A673 (cell line): ENCODE measurements at regions not wholly inside any gene's neighbourhood (a gene's known extent, or its start where the extent isn't known, plus 50 kb on each side); places are given as distances from the start of the nearest gene placed in this dataset.

ENCODE experiments used
- BruUV-seq: library from RNA; stranded (reverse); fragments of 400-500 nt; replicated peaks from 2 replicates; lab custom pipeline; 2021; lab: Mats Ljungman, UMichigan
- CTCF ChIA-PET: fragments of 300-600 bp; sonication (Branson Sonifier 250); formaldehyde crosslinking; loops from one replicate; lab custom pipeline; 2022; ENCODE audit warnings: antibody characterized with exemption; lab: Charles Lee
- POLR2A ChIA-PET: fragments of 300-600 bp; sonication (Branson Sonifier 250); formaldehyde crosslinking; loops from one replicate; lab custom pipeline; 2022; ENCODE audit warnings: antibody characterized with exemption; ENCODE audit not compliant: low non-redundant PET; lab: Charles Lee
- DNase-seq: peaks from one replicate; pipeline ENCODE4 v3.0.0-alpha.2; 2015; ENCODE audit warnings: low spot score
- H3K27ac ChIP-seq: fragments of 200-600 bp; sonication (generic); 2 replicates; pipeline ENCODE4 v1.5.1; 2016; ENCODE audit warnings: mixed run types, low read depth, mild to moderate bottlenecking, mixed read lengths, antibody characterized with exemption, low read length; ENCODE audit not compliant: poor library complexity, severe bottlenecking
- H3K27me3 ChIP-seq: fragments of 200-600 bp; sonication (generic); replicated peaks from 2 replicates; pipeline ENCODE4 v1.6.1; 2017; ENCODE audit warnings: mixed run types, low read depth, mild to moderate bottlenecking, mixed read lengths, antibody characterized with exemption, low read length; ENCODE audit not compliant: insufficient read depth, poor library complexity
- H3K36me3 ChIP-seq: fragments of 200-600 bp; sonication (generic); 2 replicates; pipeline ENCODE4 v1.6.1; 2016; ENCODE audit warnings: mixed run types, mild to moderate bottlenecking, mixed read lengths, antibody characterized with exemption, low read length; ENCODE audit not compliant: insufficient read depth, poor library complexity, severe bottlenecking
- H3K4me1 ChIP-seq: fragments of 200-600 bp; sonication (generic); 2 replicates; pipeline ENCODE4 v1.6.1; 2017; ENCODE audit warnings: mixed run types, mild to moderate bottlenecking, mixed read lengths, antibody characterized with exemption, low read length; ENCODE audit not compliant: insufficient read depth, poor library complexity, severe bottlenecking
- H3K4me3 ChIP-seq: fragments of 200-600 bp; sonication (generic); 2 replicates; pipeline ENCODE4 v1.5.1; 2016; ENCODE audit warnings: low read depth, mixed run types, mild to moderate bottlenecking, mixed read lengths, low read length; ENCODE audit not compliant: poor library complexity, severe bottlenecking
- H3K9me3 ChIP-seq: fragments of 200-600 bp; sonication (generic); 2 replicates; pipeline ENCODE4 v1.6.1; 2016; ENCODE audit warnings: mixed run types, low read depth, mild to moderate bottlenecking, mixed read lengths, antibody characterized with exemption, low read length; ENCODE audit not compliant: poor library complexity, severe bottlenecking
- CTCF ChIP-seq: fragments of 300-800, 200-600 bp; sonication (generic); conservative IDR thresholded peaks from 2 replicates; pipeline ENCODE4 v1.5.1; 2017; ENCODE audit warnings: low read depth, mild to moderate bottlenecking, antibody characterized with exemption, low read length, moderate library complexity, mixed read lengths
- EZH2 ChIP-seq: fragments of 200-600 bp; sonication (generic); IDR thresholded peaks from 2 replicates; pipeline ENCODE4 v1.6.1; 2017; ENCODE audit warnings: borderline replicate concordance, low read depth, mild to moderate bottlenecking, mixed read lengths, antibody characterized with exemption, low read length; ENCODE audit not compliant: poor library complexity, severe bottlenecking
- intact Hi-C: fragments of 100-400 bp; cut with micrococcal nuclease; formaldehyde crosslinking; loops from one replicate; pipeline ENCODE4 v1.10.0; 2022; ENCODE audit not compliant: unreplicated experiment

GRCh38 chr1:194717334-194717733 is 1530.9 kb upstream of the B3GALT2 start:
- H3K36me3 ChIP-seq, result no peaks in the 10 kb centered on the region
- no peaks in the 10 kb centered on the region for H3K9me3 ChIP-seq
- no peaks in the 10 kb centered on the region for H3K4me1 ChIP-seq
- DNase-seq, result no peak
- H3K4me3 ChIP-seq, result no peak overlapping the region
- no peak overlapping the region for H3K27ac ChIP-seq
- TF ChIP-seq EZH2 (no peak), CTCF (no peak)
- ChIA-PET POLR2A (no interaction called here), CTCF (no interaction called here)
- BruUV-seq, result no TSS peak
- intact Hi-C loops, result no loop called here
- no peaks in the 10 kb centered on the region for H3K27me3 ChIP-seq

- H3K27ac ChIP-seq, result no peak overlapping the region
- TF ChIP-seq EZH2 (no peak), CTCF (no peak)
- POLR2A ChIA-PET, result no interaction called here
- no peaks in the 10 kb centered on the region for H3K9me3 ChIP-seq
- no peak overlapping the region for H3K4me3 ChIP-seq
- BruUV-seq, result no TSS peak
- no peaks in the 10 kb centered on the region for H3K4me1 ChIP-seq
- intact Hi-C loops, result no loop called here
- H3K36me3 ChIP-seq, result no peaks in the 10 kb centered on the region
- CTCF ChIA-PET, result no interaction called here
- H3K27me3 ChIP-seq, result no peaks in the 10 kb centered on the region
- no peak for DNase-seq
Measured at GRCh38 chr1:194710671-194711070, 1524.3 kb upstream of the B3GALT2 start.

GRCh38 chr1:194709439-194709838 is 1523.0 kb upstream of the B3GALT2 start:
- intact Hi-C loops, result no loop called here

More at GRCh38 chr1:194709439-194709838, 1523.0 kb upstream of the B3GALT2 start:
- no peaks in the 10 kb centered on the region for H3K27me3 ChIP-seq
- no peak overlapping the region for H3K4me3 ChIP-seq
- no peaks in the 10 kb centered on the region for H3K36me3 ChIP-seq
- POLR2A ChIA-PET, result no interaction called here
- no peak overlapping the region for H3K27ac ChIP-seq
- CTCF ChIA-PET, result no interaction called here
- no peak for DNase-seq
- H3K4me1 ChIP-seq, result no peaks in the 10 kb centered on the region
- no peaks in the 10 kb centered on the region for H3K9me3 ChIP-seq
- BruUV-seq, result no TSS peak
- no peak for TF ChIP-seq EZH2
- TF ChIP-seq CTCF, result no peak
